Stimulated activated CD4-positive, alpha-beta T cell treated with anti-CD3 and anti-CD28 coated beads, Interleukin-15, amount 100 ng/mL, for 48 hours (primary cell): ENCODE measurements at regions not wholly inside any gene's neighbourhood (a gene's known extent, or its start where the extent isn't known, plus 50 kb on each side); places are given as distances from the start of the nearest gene placed in this dataset.

Experiments used
- DNase-seq, 2 donors: peaks; one replicate each; pipeline ENCODE4 v3.0.0-alpha.2; 2020; ENCODE audit warnings: low read depth in 2 of 2

DNA sequence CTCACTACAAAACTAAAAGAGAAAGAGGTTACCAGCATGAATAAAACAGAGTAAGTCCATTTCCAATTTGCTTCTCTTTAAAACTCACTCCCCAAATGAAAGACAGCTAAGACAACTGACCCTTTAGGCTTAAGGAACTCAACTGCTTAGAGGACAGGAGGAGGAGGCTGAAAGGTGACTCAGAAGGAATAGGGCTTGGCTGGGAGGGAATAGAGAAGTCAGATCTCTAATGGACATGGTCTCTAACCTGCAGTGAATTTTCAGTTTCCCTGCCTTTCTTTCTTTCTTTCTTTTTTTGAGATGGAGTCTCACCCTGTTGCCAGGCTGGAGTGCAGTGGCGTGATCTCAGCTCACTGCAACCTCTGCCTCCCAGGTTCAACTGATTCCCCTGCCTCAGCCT lies 261.8 kb upstream of the CLINT1 start:
- no peak for DNase-seq

DNA sequence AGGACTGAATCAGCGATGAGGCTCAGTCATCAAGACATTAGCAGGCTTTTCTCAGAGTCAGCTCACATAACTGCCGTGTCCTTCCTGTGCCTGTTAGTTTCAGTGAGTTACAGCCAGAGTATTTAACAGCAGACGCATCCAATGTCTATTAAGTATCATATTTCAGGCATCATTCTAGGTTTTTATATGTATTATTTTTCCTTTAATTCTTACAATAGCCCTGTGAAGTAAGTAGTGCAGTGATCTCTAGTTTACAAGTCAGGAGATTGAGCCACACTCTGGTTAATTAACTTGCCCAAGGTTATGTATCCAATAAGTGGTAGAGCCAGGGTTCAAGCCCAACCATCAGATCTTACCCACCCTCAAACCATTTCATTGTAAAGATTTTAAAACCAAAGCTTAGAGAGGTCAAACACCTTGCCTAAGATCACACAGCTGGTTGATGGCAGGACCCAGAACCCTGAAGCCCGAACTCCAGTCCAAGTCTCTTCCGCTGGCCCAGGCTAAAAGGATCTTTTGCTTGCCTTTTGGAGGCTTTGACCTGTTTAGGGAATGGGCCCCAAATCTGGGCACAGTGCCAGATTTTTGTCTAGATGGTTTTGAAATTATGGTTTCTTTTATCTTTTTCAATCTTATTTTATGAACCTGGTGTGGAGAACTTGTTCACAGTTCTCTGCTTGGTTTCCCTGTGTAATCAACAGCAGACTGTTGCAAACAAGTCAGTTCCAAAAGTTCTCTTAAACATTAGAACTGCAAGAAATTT lies 261.2 kb upstream of the CLINT1 start:
- DNase-seq = no peak

DNA sequence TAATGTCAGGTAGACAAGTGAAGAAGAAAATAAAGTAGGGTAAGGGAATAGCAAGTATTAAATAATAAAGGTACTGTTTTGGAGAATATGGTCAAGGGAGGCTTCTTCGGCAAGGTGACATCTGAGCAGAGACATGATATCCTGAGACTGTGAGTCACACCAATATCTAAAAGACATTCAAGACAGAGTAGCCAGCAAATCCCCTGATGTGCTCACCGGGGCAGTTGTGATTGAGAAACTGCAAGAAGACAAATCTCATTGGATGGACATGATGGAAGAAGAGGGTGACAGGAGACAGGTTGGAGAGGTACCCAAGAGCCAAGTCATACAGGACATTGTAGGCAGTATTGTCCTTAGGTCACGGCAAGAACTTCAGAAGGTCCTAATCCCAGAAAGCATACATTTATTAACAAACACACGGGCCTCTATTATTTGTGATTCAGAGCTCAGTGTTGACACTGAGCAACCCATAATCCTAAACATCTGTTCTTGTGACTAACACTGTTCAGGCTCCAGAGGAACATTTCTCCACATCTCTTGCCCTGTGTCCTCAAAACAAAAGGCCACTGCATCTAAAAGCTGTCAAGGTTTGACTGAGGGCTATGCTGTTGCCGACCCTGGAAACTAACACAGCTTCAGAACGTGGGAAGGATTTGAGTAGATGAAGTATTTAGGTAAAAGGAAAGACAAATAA lies 258.7 kb upstream of the CLINT1 start:
- no peak for DNase-seq

DNA sequence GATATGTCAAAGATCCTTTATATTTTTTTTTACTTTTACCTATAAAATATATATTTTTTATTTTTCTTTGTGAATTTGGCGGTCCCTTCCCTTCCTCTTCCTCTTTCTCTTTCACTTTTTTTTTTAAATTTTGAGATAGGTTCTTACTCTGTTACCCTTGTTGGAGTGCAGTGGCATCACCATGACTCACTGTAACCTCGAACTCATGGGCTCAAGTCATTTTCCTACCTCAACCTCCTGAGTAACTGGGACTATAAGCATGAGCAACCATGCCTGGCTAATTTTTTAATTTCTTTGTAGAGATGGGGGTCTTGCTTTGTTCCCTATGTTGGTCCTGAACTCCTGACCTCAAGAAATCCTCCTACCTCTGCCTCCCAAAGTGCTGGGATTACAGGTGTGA lies 258.0 kb upstream of the CLINT1 start:
- peak in 1 of 2 donors; percentile 2 for DNase-seq

DNA sequence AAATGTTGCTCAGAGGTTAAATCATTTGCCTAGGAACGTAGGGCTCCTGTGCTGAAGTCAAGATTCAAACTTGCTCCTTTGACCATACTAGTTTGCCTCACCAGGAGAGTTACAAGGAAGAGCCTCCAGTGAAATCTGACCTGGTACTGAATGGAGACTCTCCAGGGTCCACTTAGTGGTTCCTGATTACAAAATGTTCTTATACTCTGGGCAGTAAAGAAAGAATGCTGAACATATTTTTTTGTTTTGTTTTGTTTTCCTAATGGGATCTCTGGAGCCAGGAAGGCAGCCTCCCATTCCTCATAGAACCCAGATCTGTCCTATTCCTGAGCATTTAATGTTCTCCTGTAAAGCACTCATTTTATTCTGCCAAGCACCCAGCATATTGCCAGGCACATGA lies 256.5 kb upstream of the CLINT1 start:
- DNase-seq = no peak

DNA sequence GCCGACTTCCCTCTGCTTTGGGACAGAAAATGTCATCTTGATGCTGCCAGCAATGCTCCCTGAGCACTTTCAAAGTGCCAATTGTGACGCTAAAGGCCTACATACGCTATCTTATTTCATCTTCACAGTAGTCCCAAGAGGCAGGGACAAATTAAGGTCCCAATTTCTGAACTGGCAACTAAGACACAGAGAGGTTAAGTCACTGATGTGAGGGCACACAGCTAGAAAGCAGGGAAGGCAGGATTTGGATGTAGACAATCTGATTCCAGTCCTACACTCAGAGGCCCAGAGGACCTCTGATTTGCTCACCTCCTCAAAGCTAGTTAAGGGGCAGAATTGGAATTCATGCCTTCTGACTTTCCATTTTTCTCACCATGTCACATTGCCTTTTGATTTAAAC lies 249.2 kb upstream of the CLINT1 start:
- DNase-seq = no peak

DNA sequence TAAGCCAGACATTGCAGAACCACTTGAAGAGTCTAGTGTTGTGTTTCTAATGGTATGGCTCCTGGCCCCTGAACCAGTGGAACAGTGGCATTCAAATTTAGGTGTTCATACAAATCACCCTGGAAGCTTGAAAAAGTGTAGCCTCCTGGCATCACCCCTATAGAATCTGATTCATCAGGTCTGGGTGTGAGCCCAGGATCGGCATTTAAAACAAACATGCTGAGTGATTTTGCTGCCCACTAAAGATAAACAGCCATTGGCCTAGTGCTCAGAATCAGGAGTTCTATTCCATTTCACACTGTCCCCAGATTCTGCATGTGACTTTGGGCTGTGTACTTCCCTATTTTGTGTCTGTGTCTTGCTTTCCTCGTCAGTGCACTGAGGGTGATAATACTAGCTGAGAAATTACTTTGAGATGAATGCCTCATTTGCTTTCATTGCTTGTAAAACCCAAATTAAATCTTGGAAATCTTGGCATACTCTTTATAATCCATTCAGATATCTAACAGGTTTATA lies 241.5 kb upstream of the CLINT1 start:
- DNase-seq = no peak

DNA sequence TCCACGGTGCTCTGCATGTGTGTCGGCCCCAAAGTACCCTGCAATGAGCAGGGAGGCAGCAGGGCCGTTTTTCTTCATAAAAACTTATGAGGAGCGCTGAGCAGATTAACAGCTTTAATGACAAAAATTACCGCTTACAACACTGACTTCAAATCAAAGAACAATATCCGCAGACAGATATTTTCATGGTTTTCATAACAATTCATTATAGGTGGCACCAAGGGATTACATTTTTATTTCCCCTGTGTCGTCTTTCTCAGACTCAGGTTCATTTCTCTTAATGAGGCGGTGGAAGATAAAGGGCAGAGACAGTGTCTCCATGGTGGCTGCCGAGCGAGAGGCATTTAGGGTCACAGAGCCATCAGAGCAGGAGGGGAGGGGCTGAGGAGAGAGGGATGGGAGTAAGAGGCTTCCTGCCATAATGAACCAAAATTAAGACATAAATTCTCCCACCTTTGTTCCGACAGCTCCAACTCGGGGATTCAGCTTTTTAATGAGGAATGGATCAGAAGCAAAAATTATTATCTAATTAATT lies 240.7 kb upstream of the CLINT1 start:
- no peak for DNase-seq

DNA sequence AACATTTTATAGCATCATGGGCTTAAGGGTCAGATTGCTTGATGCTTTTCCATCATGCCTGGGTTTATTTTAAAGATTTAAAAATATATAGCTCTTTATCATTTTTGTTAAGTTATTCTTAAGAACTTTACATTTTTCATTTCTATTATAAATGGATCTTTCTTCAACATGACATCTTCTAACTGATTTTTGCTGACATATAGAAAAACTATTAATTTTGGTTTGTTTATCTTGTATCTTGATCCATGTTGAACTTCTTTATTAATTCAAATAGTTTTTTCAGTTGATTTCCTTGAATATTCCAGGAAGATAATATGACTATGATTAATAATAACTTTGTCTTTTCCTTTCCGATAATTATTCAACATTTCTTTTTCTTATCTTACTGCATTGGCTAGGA lies 237.9 kb upstream of the CLINT1 start:
- no peak for DNase-seq

DNA sequence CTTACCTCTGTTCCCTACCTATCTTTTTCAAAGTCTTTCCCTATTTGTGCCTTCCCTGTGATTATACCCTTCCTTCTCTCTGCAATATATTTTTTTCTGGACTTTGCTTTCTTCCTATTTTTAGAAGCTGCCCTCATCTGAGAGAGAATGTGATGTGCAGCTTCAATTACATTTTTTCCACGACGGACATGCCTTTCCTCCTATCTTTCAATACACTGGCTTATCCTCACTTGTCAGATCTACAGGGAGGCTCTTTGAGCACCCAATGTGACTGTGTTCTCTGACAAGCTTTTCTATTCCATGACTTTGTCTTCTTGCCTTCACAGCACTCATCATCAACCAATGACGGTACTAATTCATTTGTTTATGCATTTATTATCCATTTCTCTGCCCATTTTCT lies 227.9 kb upstream of the CLINT1 start:
- DNase-seq = no peak

DNA sequence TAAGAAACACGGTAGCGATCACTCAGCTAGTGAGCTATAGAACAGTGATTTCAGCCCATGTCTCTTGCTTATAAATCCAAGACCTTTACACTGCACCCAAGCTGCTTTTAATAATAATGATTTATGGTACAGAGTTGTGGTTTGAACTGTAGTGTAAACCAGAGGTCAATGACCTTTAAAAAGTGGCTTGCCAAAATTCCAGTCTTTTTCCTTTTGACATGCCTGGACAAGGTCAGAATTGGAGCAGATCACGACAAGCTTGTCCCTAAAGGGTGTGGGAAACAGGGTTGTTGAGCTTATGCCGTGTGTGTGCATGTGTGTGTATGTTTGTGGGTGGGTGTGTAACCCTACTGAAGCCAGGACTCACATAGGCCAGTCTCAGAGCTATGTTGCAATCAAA lies 225.3 kb upstream of the CLINT1 start:
- DNase-seq = no peak

DNA sequence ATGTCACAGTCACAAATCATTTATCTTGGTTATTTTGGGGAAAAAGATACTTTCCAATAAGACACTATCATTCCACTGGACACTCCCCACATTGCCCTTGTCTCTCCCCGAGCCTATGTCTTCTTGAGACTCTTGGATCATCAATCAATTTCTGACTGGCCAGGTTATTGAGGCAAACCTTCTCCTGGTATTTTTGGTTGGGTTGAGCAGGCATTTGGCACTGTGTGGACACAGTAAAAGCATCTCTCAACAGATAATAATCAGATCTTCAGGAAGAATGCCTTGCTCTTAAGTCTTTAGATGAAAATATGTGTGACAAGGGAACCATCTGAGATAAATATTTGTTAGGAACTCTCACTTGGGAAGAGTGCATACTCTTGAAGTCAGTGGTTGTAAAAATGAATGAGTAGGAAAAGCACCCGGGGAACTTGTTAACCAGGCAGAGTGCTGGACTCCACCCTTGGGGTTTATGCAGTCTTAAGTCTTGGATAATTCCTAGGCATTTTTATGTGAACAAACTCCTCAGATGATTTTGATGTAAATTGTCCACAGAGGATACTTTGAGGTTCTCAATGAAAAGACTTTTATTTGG lies 223.8 kb upstream of the CLINT1 start:
- no peak for DNase-seq

DNA sequence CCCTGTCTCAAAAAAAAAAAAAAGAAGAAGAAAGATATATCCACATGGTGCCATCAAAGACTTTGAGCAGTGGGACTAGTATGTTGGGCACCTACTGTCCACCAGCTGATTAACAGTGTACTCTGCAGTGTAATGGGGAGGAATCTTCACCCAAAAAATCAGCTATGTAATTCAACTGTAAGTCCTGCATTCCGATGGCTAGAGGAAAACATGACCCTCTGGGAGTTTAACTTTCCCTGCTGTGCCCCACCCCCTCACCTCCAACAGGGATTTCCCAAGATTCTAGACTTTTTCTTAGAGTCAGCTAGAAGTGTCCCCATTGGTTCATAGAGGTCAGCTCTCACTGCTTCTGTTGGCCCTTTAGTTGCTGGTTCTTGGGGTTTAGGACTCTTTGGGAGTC lies 221.2 kb upstream of the CLINT1 start:
- DNase-seq = no peak

DNA sequence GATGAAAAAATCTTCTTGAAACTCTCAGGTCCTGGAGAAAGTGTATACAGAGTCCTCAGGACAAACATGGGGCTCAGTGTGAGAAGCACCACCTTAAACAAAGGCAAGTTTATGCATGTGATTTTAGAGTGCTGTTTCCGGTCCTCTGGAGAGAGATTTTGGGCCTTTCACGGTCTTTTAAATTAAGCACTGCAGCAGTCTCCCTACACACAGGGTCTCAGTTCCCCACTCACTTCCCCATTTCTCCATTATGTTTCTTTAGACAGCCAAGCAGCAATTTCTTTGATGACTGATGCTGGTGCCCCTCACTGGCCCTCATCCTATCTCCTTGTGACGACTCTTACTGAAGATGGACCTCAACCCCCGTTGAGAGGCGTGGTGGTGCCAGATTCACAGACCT lies 220.2 kb upstream of the CLINT1 start:
- no peak for DNase-seq

DNA sequence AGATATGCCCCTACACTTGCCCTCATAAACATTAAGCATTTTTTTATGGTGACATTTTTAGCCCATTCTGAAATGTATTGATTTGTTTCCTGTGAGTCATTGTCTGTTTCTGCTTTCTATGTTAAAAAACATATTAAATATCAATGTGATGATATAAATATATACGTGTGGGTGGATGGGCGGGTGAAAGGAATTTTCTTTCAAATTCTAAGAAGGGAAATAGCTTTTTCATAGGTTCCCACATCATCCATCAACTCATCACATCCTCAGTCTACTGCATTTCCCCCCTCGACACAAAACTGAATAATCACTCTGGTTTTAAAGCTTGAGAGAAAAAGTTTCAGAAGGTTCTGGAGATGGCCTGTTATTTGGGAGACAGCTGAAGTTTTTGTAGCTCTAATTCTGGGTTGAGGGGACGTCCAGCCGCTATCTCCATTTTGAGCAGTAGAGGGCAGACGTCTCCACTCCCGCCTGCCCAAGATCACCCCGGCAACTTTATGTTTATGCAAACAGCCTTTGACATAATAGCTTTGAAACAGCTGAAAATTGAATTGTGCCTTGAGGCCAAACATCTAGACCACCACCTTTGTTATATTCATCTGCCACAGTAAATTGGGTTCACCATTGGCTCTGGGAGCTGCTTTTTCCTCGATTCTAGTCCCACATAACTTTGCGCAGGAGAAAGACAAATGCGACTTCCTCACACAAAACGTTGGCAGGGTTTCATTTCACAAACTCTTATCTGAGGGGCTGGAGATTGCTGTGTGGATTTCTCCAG lies 216.2 kb upstream of the CLINT1 start:
- DNase-seq = peak; percentile 7 to 8

DNA sequence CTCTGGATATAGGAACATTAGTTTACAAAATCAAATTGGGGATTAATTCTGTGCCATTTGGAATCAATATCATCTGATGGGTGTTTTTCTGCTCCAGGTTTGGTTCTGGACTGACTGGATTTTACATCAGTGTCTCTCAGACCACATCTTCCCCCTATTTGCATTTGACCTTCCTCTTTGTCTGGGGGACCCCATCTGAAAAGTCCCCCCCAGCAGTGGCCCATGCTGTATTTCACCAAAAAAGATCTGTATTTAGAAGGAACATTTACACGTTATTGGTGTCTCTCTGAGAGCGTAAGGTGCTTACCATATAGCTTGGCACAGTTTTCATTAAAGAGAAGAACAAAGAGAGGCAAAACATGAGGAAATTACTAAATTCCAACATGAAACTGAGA lies 215.6 kb upstream of the CLINT1 start:
- DNase-seq = no peak

DNA sequence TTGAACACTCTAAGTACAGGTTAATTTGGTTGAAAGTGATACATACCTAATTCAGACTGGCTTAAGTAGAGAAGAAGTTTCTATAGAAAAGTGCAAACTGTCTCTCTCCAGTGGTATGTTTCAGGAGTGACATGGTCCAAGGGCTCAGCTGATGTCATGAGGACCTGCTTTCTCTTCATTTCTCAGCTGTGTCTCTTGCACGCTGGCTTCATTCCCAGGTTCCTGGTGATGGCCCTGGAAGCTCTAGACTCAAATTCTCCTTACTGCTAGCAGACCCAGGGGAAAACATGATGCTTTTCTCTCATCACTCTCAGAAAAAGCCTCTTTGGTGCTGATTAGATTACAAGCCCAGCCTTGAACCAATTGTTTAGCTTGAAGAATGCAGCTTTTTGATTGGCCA lies 211.9 kb upstream of the CLINT1 start:
- DNase-seq = no peak

DNA sequence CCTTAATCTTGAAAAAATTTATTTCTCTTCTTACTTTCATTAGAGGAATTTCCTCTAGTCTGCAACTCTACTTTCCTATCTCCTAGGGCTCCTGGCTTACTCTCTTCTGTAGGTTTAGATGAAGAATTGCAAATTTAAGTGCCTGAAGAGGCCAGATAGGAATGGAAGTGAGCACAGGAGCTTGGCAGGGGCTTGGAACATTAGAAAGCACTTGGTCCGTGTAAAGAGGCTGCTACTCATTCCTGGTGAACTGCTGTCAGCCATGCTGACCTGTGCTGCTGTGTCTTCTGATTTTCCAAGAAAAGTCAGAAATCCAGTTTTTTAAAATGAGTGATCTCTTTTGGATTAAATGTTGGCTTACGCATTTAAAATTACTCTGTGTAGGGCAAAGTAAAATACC lies 210.9 kb upstream of the CLINT1 start:
- DNase-seq = no peak

DNA sequence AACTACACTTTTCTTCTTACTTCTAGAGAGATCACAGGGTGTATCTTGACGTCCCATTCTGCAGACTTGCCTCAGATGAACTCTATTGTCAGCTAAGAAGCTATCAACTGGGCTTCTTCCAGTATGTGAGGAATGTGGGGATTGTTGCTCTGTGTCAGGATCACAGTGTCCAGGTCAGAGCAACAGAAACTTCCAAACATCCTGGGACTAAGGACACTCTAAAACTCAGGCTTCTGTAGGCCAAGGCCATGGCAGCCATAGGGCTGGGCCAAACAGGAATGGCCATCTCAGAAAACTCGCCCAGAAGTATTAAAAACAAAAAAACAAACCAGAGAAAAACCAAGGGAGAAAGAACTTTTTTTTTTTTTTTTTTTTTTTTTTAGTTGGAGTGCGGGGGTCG lies 210.0 kb upstream of the CLINT1 start:
- no peak for DNase-seq

DNA sequence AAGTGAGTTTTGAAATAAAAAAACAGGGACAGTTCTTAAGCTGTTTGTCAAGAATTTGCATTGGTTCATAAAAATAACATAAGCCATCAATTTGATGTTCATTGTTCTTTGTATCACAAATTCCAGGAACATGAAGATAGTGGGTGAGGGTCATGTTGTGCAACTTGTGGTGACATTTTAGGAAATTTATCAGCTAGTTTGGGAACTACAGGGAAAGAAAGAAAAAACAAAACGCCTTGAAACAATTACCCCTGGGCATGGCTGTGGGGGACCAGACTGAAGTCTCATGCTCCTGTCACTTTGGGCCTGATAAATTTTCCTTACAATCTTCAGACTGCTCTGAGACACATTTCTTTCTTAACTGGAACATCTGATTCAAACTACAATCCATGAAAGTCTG lies 207.1 kb upstream of the CLINT1 start:
- no peak for DNase-seq

DNA sequence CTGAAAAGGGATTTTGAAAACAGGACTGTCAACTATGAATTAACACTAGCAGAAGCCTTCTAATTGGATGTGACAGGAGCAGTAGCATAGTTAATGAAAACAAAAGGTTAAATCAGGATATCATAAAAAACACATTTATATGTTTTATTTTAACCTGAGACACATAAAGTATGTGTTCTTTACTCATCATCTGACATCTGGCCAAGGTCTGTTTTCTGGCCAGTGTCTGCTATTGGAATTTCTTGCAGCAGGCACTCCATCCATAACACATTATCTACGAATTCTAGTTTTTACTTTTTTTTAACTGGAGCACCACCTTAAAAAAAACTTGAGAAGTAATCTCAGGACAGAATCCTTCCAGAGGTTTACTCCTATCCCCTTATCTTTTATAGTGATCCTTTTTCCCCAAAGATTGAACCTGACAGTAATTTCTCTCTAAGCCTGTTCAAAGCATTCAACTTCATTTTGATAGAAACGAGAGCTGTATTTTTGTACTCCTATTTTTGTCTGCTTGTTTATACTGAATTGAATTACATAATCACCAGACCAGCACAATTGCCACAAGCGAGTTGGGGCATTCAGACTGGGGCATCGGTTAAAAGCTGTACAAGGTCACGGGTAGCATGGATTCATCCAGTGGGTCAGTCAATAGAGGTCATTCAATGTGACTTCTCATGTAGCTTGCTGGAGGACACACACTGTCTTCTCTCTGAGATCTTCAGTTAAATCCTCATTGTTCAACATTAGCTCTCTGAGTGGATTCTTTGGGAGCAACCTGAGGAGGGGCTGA lies 205.6 kb upstream of the CLINT1 start:
- no peak for DNase-seq
